SK-MEL-5 (cell line): ENCODE measurements at regions not wholly inside any gene's neighbourhood (a gene's known extent, or its start where the extent isn't known, plus 50 kb on each side); places are given as distances from the start of the nearest gene placed in this dataset.
"Not testable (repeated sequence)": the region's sequence is repeated elsewhere in the genome, so short reads cannot be mapped to it uniquely, and the experiment has no call there.

Source experiments
- DNase-seq: peaks from one replicate; pipeline ENCODE4 v3.0.0-alpha.2; 2016; ENCODE audit warnings: low read depth, low spot score
- in situ Hi-C: cut with HindIII; loops from 2 replicates; pipeline ENCODE4 v1.10.0; 2016; ENCODE audit warnings: low sequenced_read_pairs, high pct_unique_total_duplicates, low pct_unique_long_range_greater_than_20kb

- in situ Hi-C loops, DNase-seq: not testable (repeated sequence)
Observed at GRCh38 chr11:67940440-67940839, 63.5 kb downstream of the UNC93B1 start.

- peak; percentile 1 for DNase-seq
- in situ Hi-C loops, result not testable (repeated sequence)
Observed at GRCh38 chr11:67938964-67939363, 64.9 kb downstream of the UNC93B1 start.

- DNase-seq, in situ Hi-C loops: not testable (repeated sequence)
Observed at GRCh38 chr11:67938371-67938770, 65.5 kb downstream of the UNC93B1 start.

- DNase-seq, in situ Hi-C loops: not testable (repeated sequence)
Observed at GRCh38 chr11:67923565-67923964, 80.3 kb downstream of the UNC93B1 start.

- DNase-seq, in situ Hi-C loops: not testable (repeated sequence)
Observed at GRCh38 chr11:67920546-67920945, 83.4 kb downstream of the UNC93B1 start.

- in situ Hi-C loops, DNase-seq: not testable (repeated sequence)
Observed at GRCh38 chr11:67912184-67912583, 91.7 kb downstream of the UNC93B1 start.

- DNase-seq, in situ Hi-C loops: not testable (repeated sequence)
Observed at GRCh38 chr11:67911211-67911610, 92.7 kb downstream of the UNC93B1 start.

- in situ Hi-C loops, DNase-seq: not testable (repeated sequence)
Observed at GRCh38 chr11:67910803-67911202, 93.1 kb downstream of the UNC93B1 start.

GRCh38 chr11:67906969-67907368 is 96.9 kb downstream of the UNC93B1 start:
- in situ Hi-C loops, DNase-seq: not testable (repeated sequence)

- DNase-seq, in situ Hi-C loops: not testable (repeated sequence)
Observed at GRCh38 chr11:67899462-67899861, 104.4 kb downstream of the UNC93B1 start.

- DNase-seq, in situ Hi-C loops: not testable (repeated sequence)
Observed at GRCh38 chr11:67893487-67893886, 110.4 kb downstream of the UNC93B1 start.

- DNase-seq, in situ Hi-C loops: not testable (repeated sequence)
Observed at GRCh38 chr11:67889646-67890045, 114.3 kb downstream of the UNC93B1 start.

- in situ Hi-C loops, DNase-seq: not testable (repeated sequence)
Observed at GRCh38 chr11:67888056-67888455, 115.8 kb downstream of the UNC93B1 start.

- DNase-seq, in situ Hi-C loops: not testable (repeated sequence)
Observed at GRCh38 chr11:67886672-67887071, 117.2 kb downstream of the UNC93B1 start.

- DNase-seq, in situ Hi-C loops: not testable (repeated sequence)
Observed at GRCh38 chr11:67886207-67886606, 117.7 kb downstream of the UNC93B1 start.

- in situ Hi-C loops, result not testable (repeated sequence)
Observed at GRCh38 chr11:67885574-67885973, 118.3 kb downstream of the UNC93B1 start.

GRCh38 chr11:67884761-67885558 is 118.9 kb downstream of the UNC93B1 start:
- DNase-seq, in situ Hi-C loops: not testable (repeated sequence)

More at GRCh38 chr11:67885574-67885973, 118.3 kb downstream of the UNC93B1 start:
- not testable (repeated sequence) for DNase-seq

GRCh38 chr11:67884073-67884757 is 119.7 kb downstream of the UNC93B1 start:
- in situ Hi-C loops, result not testable (repeated sequence)

More at GRCh38 chr11:67884073-67884757, 119.7 kb downstream of the UNC93B1 start:
- not testable (repeated sequence) for DNase-seq
